Uterus (tissue), 3 donors: ENCODE measurements at regions not wholly inside any gene's neighbourhood (a gene's known extent, or its start where the extent isn't known, plus 50 kb on each side); places are given as distances from the start of the nearest gene placed in this dataset.

ENCODE experiments used
- DNase-seq, 2 donors: peaks; one replicate each; pipeline ENCODE4 v3.0.0-alpha.2; 2019 to 2020
- H3K27ac ChIP-seq, 2 donors: fragments of 200-600 bp; sonication (generic); 1 replicate in 1 of 2; 2 replicates in 1 of 2; pipeline ENCODE4 v1.5.1; 2016 to 2018
- H3K27me3 ChIP-seq, 2 donors: fragments of 200-600 bp; sonication (generic); one replicate each; pipeline ENCODE4 v1.5.1; 2018 to 2019; ENCODE audit warnings: control low read depth in 1 of 2
- H3K36me3 ChIP-seq, 2 donors: fragments of 200-600 bp; sonication (generic); one replicate each; pipeline ENCODE4 v1.5.1; 2019; ENCODE audit warnings: control low read depth in 1 of 2
- H3K4me1 ChIP-seq, 2 donors: fragments of 200-600 bp; sonication (generic); one replicate each; pipeline ENCODE4 v1.5.1; 2018 to 2019; ENCODE audit warnings: control low read depth in 1 of 2
- H3K4me3 ChIP-seq, 2 donors: fragments of 200-600 bp; sonication (generic); 1 replicate in 1 of 2; 2 replicates in 1 of 2; pipeline ENCODE4 v1.5.1; 2018 to 2019; ENCODE audit warnings: mild to moderate bottlenecking in 1 of 2
- H3K9me3 ChIP-seq, 2 donors: fragments of 200-600 bp; sonication (generic); one replicate each; pipeline ENCODE4 v1.5.1; 2019; ENCODE audit warnings: control low read depth in 1 of 2
- POLR2A ChIP-seq, 2 donors: fragments of 450-650 bp; IDR thresholded peaks; one replicate each; pipeline ENCODE4 v1.6.1; 2016; ENCODE audit warnings: antibody characterized with exemption in 2 of 2, mild to moderate bottlenecking in 1 of 2, moderate library complexity in 1 of 2
- intact Hi-C: fragments of 100-400 bp; cut with DNase I; formaldehyde crosslinking; loops from one replicate; pipeline ENCODE4 v1.15.1; 2023; ENCODE audit warnings: low total_unique reads
- TF ChIP-seq, protein P1 (sequence below), 4 experiments: fragments of 200-600 bp in 2 of 4; fragments of 450-650 bp in 2 of 4; sonication (generic) in 2 of 4; IDR thresholded peaks; one replicate each; pipeline ENCODE4 v1.5.1; 2016 to 2019; ENCODE audit warnings: antibody characterized with exemption in 4 of 4, mild to moderate bottlenecking in 2 of 4, moderate library complexity in 1 of 4
- donor health status: DM: yes; HTN: yes; CAD: no.

- no peak overlapping the region for H3K27ac ChIP-seq
- no peak overlapping the region for H3K4me3 ChIP-seq
- no peaks in the 10 kb centered on the region for H3K27me3 ChIP-seq
- TF ChIP-seq, protein P1, sequence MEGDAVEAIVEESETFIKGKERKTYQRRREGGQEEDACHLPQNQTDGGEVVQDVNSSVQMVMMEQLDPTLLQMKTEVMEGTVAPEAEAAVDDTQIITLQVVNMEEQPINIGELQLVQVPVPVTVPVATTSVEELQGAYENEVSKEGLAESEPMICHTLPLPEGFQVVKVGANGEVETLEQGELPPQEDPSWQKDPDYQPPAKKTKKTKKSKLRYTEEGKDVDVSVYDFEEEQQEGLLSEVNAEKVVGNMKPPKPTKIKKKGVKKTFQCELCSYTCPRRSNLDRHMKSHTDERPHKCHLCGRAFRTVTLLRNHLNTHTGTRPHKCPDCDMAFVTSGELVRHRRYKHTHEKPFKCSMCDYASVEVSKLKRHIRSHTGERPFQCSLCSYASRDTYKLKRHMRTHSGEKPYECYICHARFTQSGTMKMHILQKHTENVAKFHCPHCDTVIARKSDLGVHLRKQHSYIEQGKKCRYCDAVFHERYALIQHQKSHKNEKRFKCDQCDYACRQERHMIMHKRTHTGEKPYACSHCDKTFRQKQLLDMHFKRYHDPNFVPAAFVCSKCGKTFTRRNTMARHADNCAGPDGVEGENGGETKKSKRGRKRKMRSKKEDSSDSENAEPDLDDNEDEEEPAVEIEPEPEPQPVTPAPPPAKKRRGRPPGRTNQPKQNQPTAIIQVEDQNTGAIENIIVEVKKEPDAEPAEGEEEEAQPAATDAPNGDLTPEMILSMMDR (IDR thresholded peaks at IDR 0.05) = no peak
- TF ChIP-seq POLR2A (IDR thresholded peaks at IDR 0.05) = no peak
- H3K4me1 ChIP-seq = peaks cover 6% of the 10 kb centered on the region in 2 donors
- H3K36me3 ChIP-seq = no peaks in the 10 kb centered on the region
- intact Hi-C loops = no loop called here
- DNase-seq = no peak
- no peaks in the 10 kb centered on the region for H3K9me3 ChIP-seq
Observed at GRCh38 chr2:240255165-240255491, 114.7 kb upstream of the OTOS start.

DNA sequence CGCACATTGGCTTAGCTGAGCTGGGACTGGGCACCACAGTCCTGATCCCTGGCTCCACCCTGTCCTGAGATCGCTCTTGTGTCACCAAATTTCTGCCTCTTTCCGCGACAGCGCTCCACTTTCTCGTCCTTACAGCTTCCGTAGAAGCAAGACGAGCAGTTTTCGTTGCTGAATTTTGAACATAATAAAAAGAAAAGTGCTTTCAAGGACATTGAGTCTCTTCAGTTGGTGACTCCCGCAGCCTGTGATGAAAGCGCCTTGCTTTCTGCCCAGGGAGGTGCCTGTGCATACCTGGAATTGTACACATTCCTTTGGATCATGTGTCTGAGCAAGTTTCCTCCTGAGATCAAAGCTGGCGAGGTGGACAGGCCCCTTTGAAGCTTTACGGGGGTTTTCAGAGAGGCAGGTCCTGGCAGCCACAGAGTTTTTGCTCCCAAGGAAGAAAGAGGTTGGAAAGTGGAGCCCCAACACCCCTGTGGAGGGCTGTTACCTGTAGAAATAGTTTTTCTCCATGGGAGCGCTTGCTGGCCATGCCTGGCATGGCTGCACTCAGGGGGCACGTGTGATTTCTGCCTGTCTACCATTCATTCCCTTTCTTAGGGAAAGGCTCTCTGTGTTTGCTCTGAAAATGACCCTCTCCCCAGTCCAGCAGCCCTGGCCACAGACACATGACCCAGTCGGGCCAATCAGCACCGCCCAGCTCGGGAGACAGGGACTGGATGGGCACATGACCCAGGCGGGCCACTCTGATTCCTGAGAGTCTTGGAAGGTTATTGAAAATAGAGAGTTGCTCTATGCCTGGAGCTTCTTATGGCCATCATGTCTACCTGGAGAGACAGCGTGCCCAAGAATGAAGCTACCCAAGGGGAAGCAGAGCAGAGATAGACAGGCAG, 115.6 kb upstream of the OTOS start:
- Histone ChIP-seq H3K9me3 (no peaks in the 10 kb centered on the region), H3K4me1 (peaks cover 0 to under 1% of the 10 kb centered on the region in 2 donors), H3K4me3 (no peak overlapping the region), H3K27ac (no peak overlapping the region), H3K27me3 (no peaks in the 10 kb centered on the region), H3K36me3 (no peaks in the 10 kb centered on the region)
- TF ChIP-seq POLR2A (IDR thresholded peaks at IDR 0.05) = no peak
- TF ChIP-seq, protein P1 (IDR thresholded peaks at IDR 0.05) = no peak
- DNase-seq = no peak
- intact Hi-C loops = no loop called here

- H3K27ac ChIP-seq = no peak overlapping the region
- H3K27me3 ChIP-seq = no peaks in the 10 kb centered on the region
- DNase-seq = no peak
- H3K9me3 ChIP-seq = no peaks in the 10 kb centered on the region
- no peak overlapping the region for H3K4me3 ChIP-seq
- TF ChIP-seq POLR2A (IDR thresholded peaks at IDR 0.05) = no peak
- TF ChIP-seq, protein P1 (IDR thresholded peaks at IDR 0.05) = no peak
- H3K36me3 ChIP-seq = no peaks in the 10 kb centered on the region
- intact Hi-C loops = no loop called here
- no peaks in the 10 kb centered on the region for H3K4me1 ChIP-seq
Observed at GRCh38 chr2:240256704-240257637, 116.5 kb upstream of the OTOS start.

- TF ChIP-seq, protein P1 (IDR thresholded peaks at IDR 0.05) = no peak
- no peak for TF ChIP-seq POLR2A (IDR thresholded peaks at IDR 0.05)
- no peak for DNase-seq
- Histone ChIP-seq H3K27ac (peak overlapping the region in 1 of 2 donors; percentile 67), H3K27me3 (no peaks in the 10 kb centered on the region), H3K9me3 (no peaks in the 10 kb centered on the region), H3K36me3 (no peaks in the 10 kb centered on the region), H3K4me1 (no peaks in the 10 kb centered on the region), H3K4me3 (no peak overlapping the region)
- intact Hi-C loops = no loop called here
Observed at GRCh38 chr2:240257940-240258580, 117.6 kb upstream of the OTOS start.
